HG03097 (cell line): ENCODE measurements at regions not wholly inside any gene's neighbourhood (a gene's known extent, or its start where the extent isn't known, plus 50 kb on each side); places are given as distances from the start of the nearest gene placed in this dataset.

Source experiments
- ATAC-seq: cut with Tn5 transposase; IDR thresholded peaks from one replicate; pipeline ENCODE4 v1.9.1; 2021; ENCODE audit not compliant: unreplicated experiment, low FRiP score

GRCh38 chr9:84123648-84124406 lies 143.2 kb downstream of the RMI1 start:
- peak; percentile 84 for ATAC-seq

GRCh38 chr9:84125046-84125445 lies 144.4 kb downstream of the RMI1 start:
- ATAC-seq = no peak

GRCh38 chr9:84129529-84129928 lies 148.9 kb downstream of the RMI1 start:
- no peak for ATAC-seq

- no peak for ATAC-seq
These were observed 155.7 kb downstream of the RMI1 start for GRCh38 chr9:84136119-84136868.

- no peak for ATAC-seq
These were observed 157.4 kb downstream of the RMI1 start for GRCh38 chr9:84137968-84138367.

GRCh38 chr9:84138541-84138940 lies 157.9 kb downstream of the RMI1 start:
- no peak for ATAC-seq

- ATAC-seq = no peak
These were observed 158.9 kb downstream of the RMI1 start for GRCh38 chr9:84139296-84140070.

- no peak for ATAC-seq
These were observed 160.0 kb downstream of the RMI1 start for GRCh38 chr9:84140535-84141101.

GRCh38 chr9:84141741-84142370 lies 161.3 kb downstream of the RMI1 start:
- no peak for ATAC-seq

- ATAC-seq = no peak
These were observed 164.4 kb downstream of the RMI1 start for GRCh38 chr9:84145031-84145430.

GRCh38 chr9:84145780-84146179 lies 165.2 kb downstream of the RMI1 start:
- ATAC-seq = no peak

GRCh38 chr9:84146893-84147710 lies 166.5 kb downstream of the RMI1 start:
- ATAC-seq = no peak

GRCh38 chr9:84151236-84151635 lies 170.6 kb downstream of the RMI1 start:
- no peak for ATAC-seq

GRCh38 chr9:84151640-84152039 lies 171.0 kb downstream of the RMI1 start:
- no peak for ATAC-seq

- ATAC-seq = no peak
These were observed 171.6 kb downstream of the RMI1 start for GRCh38 chr9:84152204-84152603.

GRCh38 chr9:84153885-84154284 lies 173.3 kb downstream of the RMI1 start:
- no peak for ATAC-seq

GRCh38 chr9:84154320-84154719 lies 173.7 kb downstream of the RMI1 start:
- no peak for ATAC-seq

- no peak for ATAC-seq
These were observed 177.4 kb downstream of the SLC28A3 start for GRCh38 chr9:84163052-84163650.

GRCh38 chr9:84166891-84167290 lies 173.7 kb downstream of the SLC28A3 start:
- no peak for ATAC-seq
